ENCODE measurements at regions not wholly inside any gene's neighbourhood (a gene's known extent, or its start where the extent isn't known, plus 50 kb on each side); places are given as distances from the start of the nearest gene placed in this dataset.
"Not testable (repeated sequence)": the region's sequence is repeated elsewhere in the genome, so short reads cannot be mapped to it uniquely, and the experiment has no call there.

- not testable (repeated sequence) for H3K4me3 Mint-ChIP-seq; H3K4me1 Mint-ChIP-seq (ENCODE audit: low read depth); H3K9me3 Mint-ChIP-seq
Observed at GRCh38 chr15:44817797-44818196, 81.5 kb downstream of the TRIM69 start.

DNA sequence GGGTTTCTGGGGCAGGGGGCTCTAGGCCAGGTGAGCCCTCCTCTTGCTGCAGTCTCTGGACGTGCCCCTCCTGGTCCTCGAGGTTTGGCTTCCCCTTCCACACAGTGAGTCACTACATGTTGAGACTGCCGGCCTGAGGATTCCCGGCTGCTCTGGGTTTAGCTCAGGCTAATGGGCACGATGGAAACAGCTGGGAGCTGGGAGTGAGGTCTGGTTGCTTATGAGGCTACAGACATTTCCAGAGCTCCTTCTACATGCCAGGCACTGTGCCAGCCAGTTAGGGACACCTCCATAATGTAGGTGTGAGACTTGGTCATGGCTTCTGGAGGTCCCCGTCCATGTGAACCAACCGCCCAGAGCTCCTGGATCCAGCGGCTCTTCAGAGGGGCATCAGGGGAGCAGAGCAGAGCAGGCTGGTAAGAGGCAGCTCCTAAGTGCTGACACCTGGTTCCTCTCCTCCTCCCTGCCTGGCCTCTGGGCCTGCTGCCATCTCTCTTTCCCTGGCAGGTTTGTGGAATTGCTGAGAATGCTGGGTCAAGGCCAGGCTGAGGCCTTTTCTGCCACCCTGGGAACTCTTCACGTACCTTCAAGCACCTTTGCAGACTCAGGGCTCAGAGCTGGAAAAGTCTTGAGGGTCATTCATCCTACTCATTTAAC is 83.1 kb downstream of the TRIM69 start:
- not testable (repeated sequence) for H3K9me3 Mint-ChIP-seq; H3K27ac Mint-ChIP-seq; H3K27me3 Mint-ChIP-seq; H3K36me3 Mint-ChIP-seq (ENCODE audit: low read depth); H3K4me1 Mint-ChIP-seq (ENCODE audit: low read depth); H3K4me3 Mint-ChIP-seq

More at GRCh38 chr15:44817797-44818196, 81.5 kb downstream of the TRIM69 start:
- not testable (repeated sequence) for H3K36me3 Mint-ChIP-seq (ENCODE audit: low read depth); H3K27ac Mint-ChIP-seq; H3K27me3 Mint-ChIP-seq

GRCh38 chr15:44820535-44820934 is 84.2 kb downstream of the TRIM69 start:
- not testable (repeated sequence) for H3K36me3 Mint-ChIP-seq (ENCODE audit: low read depth); H3K27me3 Mint-ChIP-seq; H3K4me3 Mint-ChIP-seq; H3K27ac Mint-ChIP-seq; H3K4me1 Mint-ChIP-seq (ENCODE audit: low read depth); H3K9me3 Mint-ChIP-seq

DNA sequence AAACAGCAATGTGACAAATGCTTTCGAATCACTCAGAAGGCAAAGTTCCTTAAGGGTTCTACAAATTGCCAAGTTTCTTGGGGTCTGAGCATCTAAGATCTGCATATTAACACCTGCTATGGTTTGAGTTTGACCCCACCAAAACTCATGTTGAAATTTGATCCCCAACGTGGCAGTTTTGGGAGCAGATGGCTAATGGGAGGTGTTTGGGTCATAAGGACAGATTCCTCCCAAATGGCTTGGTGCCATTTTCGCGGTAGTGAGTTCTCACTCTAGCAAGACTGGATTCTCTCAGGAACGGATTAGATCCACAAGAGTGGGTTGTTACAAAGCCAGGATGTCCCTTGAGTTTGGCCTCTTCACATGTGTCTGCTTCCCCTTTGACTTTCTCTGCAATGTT is 84.6 kb downstream of the TRIM69 start:
- H3K4me1 Mint-ChIP-seq (ENCODE audit: low read depth); H3K27me3 Mint-ChIP-seq; H3K9me3 Mint-ChIP-seq; H3K36me3 Mint-ChIP-seq (ENCODE audit: low read depth); H3K4me3 Mint-ChIP-seq; H3K27ac Mint-ChIP-seq: not testable (repeated sequence)

- H3K36me3 Mint-ChIP-seq (ENCODE audit: low read depth); H3K4me1 Mint-ChIP-seq (ENCODE audit: low read depth); H3K27me3 Mint-ChIP-seq; H3K4me3 Mint-ChIP-seq; H3K27ac Mint-ChIP-seq; H3K9me3 Mint-ChIP-seq: not testable (repeated sequence)
Observed at GRCh38 chr15:44824277-44825145, 88.2 kb downstream of the TRIM69 start.

DNA sequence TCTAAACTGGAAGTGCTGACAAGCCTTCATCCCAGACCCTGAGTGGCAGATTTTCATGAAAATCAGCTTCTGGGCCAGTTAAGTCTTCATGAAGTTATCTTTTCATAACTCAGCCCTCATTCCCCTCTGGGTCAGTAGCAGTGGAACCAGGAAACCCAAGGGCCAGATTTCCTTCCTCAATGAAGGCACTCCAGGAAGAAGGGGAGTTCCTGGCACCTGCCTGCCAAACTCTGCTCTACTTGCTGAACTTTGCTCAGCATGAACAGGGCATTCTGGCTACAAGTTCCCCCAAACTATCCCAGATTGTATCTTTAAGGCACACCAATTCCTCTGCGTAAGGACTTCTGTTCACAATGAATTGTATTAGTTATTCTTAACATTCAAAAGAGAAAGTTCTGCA is 90.3 kb downstream of the TRIM69 start:
- not testable (repeated sequence) for H3K27ac Mint-ChIP-seq; H3K4me3 Mint-ChIP-seq; H3K27me3 Mint-ChIP-seq; H3K9me3 Mint-ChIP-seq; H3K36me3 Mint-ChIP-seq (ENCODE audit: low read depth)
- H3K4me1 Mint-ChIP-seq (ENCODE audit: low read depth), result peaks cover 11% of the 10 kb centered on the region

- not testable (repeated sequence) for H3K36me3 Mint-ChIP-seq (ENCODE audit: low read depth); H3K27ac Mint-ChIP-seq; H3K9me3 Mint-ChIP-seq; H3K27me3 Mint-ChIP-seq; H3K4me3 Mint-ChIP-seq
- peaks cover 11% of the 10 kb centered on the region for H3K4me1 Mint-ChIP-seq (ENCODE audit: low read depth)
Observed at GRCh38 chr15:44828229-44828914, 92.0 kb downstream of the TRIM69 start.

DNA sequence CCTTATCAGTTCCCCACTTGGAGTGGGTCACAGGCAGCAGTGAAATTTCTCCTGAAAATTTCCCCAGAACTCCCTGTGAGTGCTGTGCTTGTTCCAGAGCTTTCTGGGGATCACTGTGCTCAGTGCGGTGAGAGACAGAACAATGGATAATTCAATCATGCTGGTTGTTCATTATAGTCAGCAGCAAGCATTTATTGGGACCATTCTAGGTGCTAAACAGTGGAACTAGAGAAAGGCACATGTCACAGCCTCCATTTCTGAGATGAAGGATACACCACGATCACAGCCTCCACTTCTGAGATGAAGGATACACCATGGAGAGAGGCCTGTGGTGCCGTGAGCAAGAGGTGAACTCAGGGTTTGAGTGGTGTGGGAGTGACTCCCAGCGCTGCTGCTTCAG is 92.8 kb downstream of the TRIM69 start:
- not testable (repeated sequence) for H3K4me3 Mint-ChIP-seq, H3K27me3 Mint-ChIP-seq
- peaks cover 11% of the 10 kb centered on the region for H3K4me1 Mint-ChIP-seq (ENCODE audit: low read depth)

DNA sequence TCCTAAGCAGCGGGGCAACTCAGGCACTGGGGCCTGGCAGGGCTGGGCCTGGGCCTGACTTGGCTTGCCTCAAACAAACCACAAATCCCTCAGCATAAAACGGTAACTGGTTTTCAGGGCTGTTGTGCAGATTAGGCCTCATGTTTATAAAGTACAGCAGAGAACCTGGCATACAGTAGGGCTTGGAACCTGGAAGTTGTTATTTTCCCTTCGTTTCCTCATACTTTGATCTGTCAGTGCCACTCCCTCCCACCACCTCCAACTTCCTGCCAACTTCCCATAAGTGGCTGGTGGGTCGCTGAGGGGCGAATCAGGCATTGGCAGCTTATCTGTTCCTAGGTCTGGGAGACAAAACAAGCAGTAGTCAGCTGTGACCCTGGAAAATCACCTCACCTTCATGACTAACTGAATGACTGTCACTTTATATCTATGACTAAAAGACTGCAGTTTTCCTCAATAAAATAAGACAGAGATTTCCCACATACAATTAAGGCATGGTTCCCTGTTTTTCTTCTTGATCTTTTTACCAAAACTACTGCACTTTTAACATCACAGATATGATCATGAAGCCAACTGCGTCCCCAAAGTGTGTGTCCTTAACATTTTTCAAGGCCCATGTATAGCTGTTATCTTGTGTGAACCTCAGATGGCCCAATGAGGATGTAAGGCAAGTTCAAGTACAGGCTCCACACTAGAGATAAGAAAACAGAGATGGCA is 94.5 kb downstream of the TRIM69 start:
- not testable (repeated sequence) for H3K36me3 Mint-ChIP-seq (ENCODE audit: low read depth); H3K4me3 Mint-ChIP-seq; H3K27me3 Mint-ChIP-seq; H3K9me3 Mint-ChIP-seq
- Mint-ChIP-seq H3K4me1 (ENCODE audit: low read depth) (peaks cover 11% of the 10 kb centered on the region), H3K27ac (peak overlapping the region; percentile 76)

More for the DNA sequence above, 92.8 kb downstream of the TRIM69 start:
- H3K9me3 Mint-ChIP-seq; H3K27ac Mint-ChIP-seq; H3K36me3 Mint-ChIP-seq (ENCODE audit: low read depth): not testable (repeated sequence)

DNA sequence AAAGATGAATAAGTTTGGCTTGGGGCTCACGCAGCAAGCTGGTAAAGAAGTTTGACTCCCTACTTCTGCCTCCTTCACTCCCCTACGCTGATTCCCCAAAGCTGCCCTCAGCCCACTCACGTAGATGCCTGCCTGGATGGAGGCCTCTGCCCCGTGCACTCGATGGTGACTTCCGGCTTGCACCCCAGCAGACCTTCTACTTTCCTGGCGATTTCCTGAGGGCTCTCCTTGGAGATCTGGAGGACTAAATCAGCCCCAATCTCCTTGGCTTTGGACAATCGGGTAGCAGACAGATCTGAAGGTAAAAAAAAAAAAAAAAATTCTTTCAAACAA is 95.0 kb downstream of the TRIM69 start:
- not testable (repeated sequence) for H3K4me3 Mint-ChIP-seq; H3K27me3 Mint-ChIP-seq; H3K36me3 Mint-ChIP-seq (ENCODE audit: low read depth); H3K9me3 Mint-ChIP-seq
- H3K27ac Mint-ChIP-seq, result peak overlapping the region; percentile 76
- peaks cover 11% of the 10 kb centered on the region for H3K4me1 Mint-ChIP-seq (ENCODE audit: low read depth)

DNA sequence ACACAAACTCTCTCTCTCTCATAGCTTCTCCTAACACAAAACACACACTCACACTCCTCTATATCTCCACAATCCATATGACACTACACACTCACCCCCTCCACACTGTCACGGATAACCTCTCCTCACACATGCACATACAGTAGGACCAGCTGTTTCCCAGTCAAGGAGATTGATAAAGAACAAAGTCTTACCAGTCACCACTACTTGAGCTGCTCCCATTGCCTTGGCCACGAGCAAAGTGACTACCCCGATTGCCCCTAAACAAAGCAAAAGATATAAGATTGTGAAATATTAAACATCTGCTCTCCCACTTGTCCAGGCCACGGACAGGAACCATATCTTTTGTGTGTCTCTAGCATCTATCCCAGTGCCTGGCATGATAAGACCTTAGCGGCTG is 95.8 kb downstream of the TRIM69 start:
- not testable (repeated sequence) for H3K36me3 Mint-ChIP-seq (ENCODE audit: low read depth); H3K27ac Mint-ChIP-seq; H3K27me3 Mint-ChIP-seq; H3K4me3 Mint-ChIP-seq; H3K9me3 Mint-ChIP-seq
- peaks cover 11% of the 10 kb centered on the region for H3K4me1 Mint-ChIP-seq (ENCODE audit: low read depth)

GRCh38 chr15:44833081-44833480 is 96.8 kb downstream of the TRIM69 start:
- not testable (repeated sequence) for H3K27ac Mint-ChIP-seq; H3K27me3 Mint-ChIP-seq; H3K36me3 Mint-ChIP-seq (ENCODE audit: low read depth); H3K4me3 Mint-ChIP-seq; H3K9me3 Mint-ChIP-seq
- peaks cover 11% of the 10 kb centered on the region for H3K4me1 Mint-ChIP-seq (ENCODE audit: low read depth)

DNA sequence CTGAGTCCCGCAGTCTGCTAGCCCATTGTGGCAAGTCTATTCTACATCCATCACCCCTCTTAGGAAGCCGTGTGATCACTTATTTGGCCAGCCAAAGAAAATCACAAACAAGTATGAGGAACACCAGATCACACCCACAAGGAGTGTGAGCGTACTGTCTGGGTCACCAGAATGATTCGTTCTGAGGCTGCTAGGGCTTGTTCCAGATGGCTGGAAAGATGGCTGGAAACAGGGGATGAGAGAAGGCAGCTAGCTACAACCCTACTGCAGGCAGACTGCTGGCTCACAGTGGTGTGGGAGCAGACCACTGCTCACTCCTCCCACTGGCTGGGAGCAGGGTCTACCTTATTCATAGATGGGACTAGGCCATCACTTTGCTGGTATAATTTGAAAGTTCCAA is 97.4 kb downstream of the TRIM69 start:
- not testable (repeated sequence) for H3K9me3 Mint-ChIP-seq; H3K4me3 Mint-ChIP-seq; H3K27me3 Mint-ChIP-seq; H3K36me3 Mint-ChIP-seq (ENCODE audit: low read depth)
- Mint-ChIP-seq H3K4me1 (ENCODE audit: low read depth) (peaks cover 13% of the 10 kb centered on the region), H3K27ac (peak overlapping the region; percentile 16)

DNA sequence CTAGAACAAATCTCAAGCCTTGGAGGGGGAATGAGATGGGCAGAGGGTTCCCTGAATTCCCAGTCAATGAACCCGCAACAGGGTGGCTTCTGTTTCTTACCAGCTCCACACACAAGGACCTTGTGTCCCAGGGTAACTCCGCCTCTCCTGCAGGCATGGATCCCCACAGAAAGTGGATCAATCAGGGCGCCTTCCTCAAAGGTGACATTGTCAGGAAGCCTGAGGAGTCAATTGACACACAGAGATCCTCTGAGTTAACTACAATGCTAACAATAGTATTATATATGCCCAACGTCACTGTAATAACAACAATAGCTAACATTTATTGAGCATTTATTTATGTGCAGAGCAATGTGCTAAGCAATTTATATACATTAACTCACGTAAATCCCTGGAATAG is 98.8 kb downstream of the TRIM69 start:
- not testable (repeated sequence) for H3K4me3 Mint-ChIP-seq; H3K9me3 Mint-ChIP-seq; H3K36me3 Mint-ChIP-seq (ENCODE audit: low read depth); H3K27ac Mint-ChIP-seq; H3K27me3 Mint-ChIP-seq
- peaks cover 18% of the 10 kb centered on the region for H3K4me1 Mint-ChIP-seq (ENCODE audit: low read depth)

DNA sequence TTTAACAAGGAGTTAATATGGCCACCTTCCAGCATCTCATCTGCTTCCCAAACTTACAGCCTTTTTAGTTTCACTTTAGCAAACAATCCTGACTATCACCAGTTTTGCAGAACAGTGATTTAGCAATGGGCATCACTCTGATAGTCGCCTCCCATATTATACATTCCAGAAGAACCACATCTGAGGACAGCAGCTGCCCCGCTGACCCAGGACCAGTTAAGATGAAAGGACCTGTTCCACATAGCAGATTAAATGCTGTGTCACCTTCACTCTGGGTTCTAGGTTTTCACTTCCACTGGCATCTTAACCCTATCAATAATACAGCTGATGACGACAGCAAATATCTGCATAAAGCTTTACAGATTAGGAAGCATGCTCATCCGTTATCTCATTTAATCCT is 99.8 kb downstream of the TRIM69 start:
- no peak overlapping the region for H3K4me3 Mint-ChIP-seq
- no peak overlapping the region for H3K27ac Mint-ChIP-seq
- no peaks in the 10 kb centered on the region for H3K27me3 Mint-ChIP-seq
- H3K36me3 Mint-ChIP-seq (ENCODE audit: low read depth), result no peaks in the 10 kb centered on the region
- H3K9me3 Mint-ChIP-seq, result no peaks in the 10 kb centered on the region
- peaks cover 12% of the 10 kb centered on the region for H3K4me1 Mint-ChIP-seq (ENCODE audit: low read depth)
